ENCODE measurements at regions not wholly inside any gene's neighbourhood (a gene's known extent, or its start where the extent isn't known, plus 50 kb on each side); places are given as distances from the start of the nearest gene placed in this dataset.

GRCh38 chr11:121842192-121842585, 273.8 kb downstream of the BLID start:
- Mint-ChIP-seq H3K27ac (no peak overlapping the region), H3K27me3 (ENCODE audit: low read depth, poor library complexity) (peaks cover 2% of the 10 kb centered on the region), H3K9me3 (peaks cover 6% of the 10 kb centered on the region), H3K36me3 (ENCODE audit: low read depth) (no peaks in the 10 kb centered on the region), H3K4me1 (peaks cover 14% of the 10 kb centered on the region), H3K4me3 (no peak overlapping the region)
- no peak for DNase-seq
- TF ChIP-seq CTCF (IDR thresholded peaks at IDR 0.05), result no peak

DNA sequence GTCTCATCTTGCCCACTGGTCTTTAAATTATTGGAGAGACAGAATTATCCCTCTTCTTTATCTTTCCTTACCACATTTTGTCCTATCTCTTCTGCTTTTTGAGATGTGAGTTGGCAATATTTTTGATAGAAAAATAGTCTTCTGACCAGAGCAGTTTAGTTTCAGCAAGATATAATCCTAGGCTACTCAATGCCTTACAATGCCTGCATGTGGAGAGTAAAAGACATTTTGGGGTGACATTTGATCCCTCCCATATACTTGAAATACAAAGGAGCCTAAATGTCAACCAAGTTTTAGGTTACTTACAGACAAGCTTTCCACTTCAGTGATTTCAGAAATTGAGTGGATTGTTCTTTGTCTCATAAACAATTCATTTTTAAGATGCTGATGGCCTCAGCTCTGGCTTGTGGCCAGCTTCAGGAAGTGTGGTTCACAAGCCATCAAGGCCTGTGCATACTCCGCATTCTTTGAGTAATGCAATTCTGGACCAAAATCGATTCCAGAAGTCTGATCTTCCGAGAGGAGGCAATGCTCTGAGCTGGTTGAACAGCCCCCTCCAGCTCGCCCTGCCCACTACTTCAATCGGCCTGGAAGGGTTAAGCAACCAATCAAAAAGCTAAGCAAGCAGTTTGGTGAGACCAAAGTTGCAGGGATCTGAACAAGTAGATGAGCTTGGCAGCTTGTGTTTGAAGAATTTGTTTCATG, 274.4 kb downstream of the BLID start:
- H3K27ac Mint-ChIP-seq, result no peak overlapping the region
- H3K9me3 Mint-ChIP-seq, result peaks cover 10% of the 10 kb centered on the region
- peaks cover 2% of the 10 kb centered on the region for H3K27me3 Mint-ChIP-seq (ENCODE audit: low read depth, poor library complexity)
- no peak for TF ChIP-seq CTCF (IDR thresholded peaks at IDR 0.05)
- no peaks in the 10 kb centered on the region for H3K36me3 Mint-ChIP-seq (ENCODE audit: low read depth)
- peaks cover 14% of the 10 kb centered on the region for H3K4me1 Mint-ChIP-seq
- DNase-seq, result no peak
- H3K4me3 Mint-ChIP-seq, result no peak overlapping the region

- no peaks in the 10 kb centered on the region for H3K36me3 Mint-ChIP-seq (ENCODE audit: low read depth)
- H3K27ac Mint-ChIP-seq, result no peak overlapping the region
- no peak for DNase-seq
- TF ChIP-seq CTCF (IDR thresholded peaks at IDR 0.05), result no peak
- H3K4me1 Mint-ChIP-seq, result peaks cover 14% of the 10 kb centered on the region
- peaks cover 2% of the 10 kb centered on the region for H3K27me3 Mint-ChIP-seq (ENCODE audit: low read depth, poor library complexity)
- peaks cover 26% of the 10 kb centered on the region for H3K9me3 Mint-ChIP-seq
- no peak overlapping the region for H3K4me3 Mint-ChIP-seq
These were observed 276.2 kb downstream of the BLID start for GRCh38 chr11:121839781-121840180.

GRCh38 chr11:121838571-121838970, 277.4 kb downstream of the BLID start:
- DNase-seq, result no peak
- H3K4me3 Mint-ChIP-seq, result no peak overlapping the region
- no peak for TF ChIP-seq CTCF (IDR thresholded peaks at IDR 0.05)
- no peaks in the 10 kb centered on the region for H3K36me3 Mint-ChIP-seq (ENCODE audit: low read depth)
- H3K27ac Mint-ChIP-seq, result no peak overlapping the region
- peaks cover 14% of the 10 kb centered on the region for H3K4me1 Mint-ChIP-seq
- H3K9me3 Mint-ChIP-seq, result peaks cover 38% of the 10 kb centered on the region
- peaks cover 2% of the 10 kb centered on the region for H3K27me3 Mint-ChIP-seq (ENCODE audit: low read depth, poor library complexity)

DNA sequence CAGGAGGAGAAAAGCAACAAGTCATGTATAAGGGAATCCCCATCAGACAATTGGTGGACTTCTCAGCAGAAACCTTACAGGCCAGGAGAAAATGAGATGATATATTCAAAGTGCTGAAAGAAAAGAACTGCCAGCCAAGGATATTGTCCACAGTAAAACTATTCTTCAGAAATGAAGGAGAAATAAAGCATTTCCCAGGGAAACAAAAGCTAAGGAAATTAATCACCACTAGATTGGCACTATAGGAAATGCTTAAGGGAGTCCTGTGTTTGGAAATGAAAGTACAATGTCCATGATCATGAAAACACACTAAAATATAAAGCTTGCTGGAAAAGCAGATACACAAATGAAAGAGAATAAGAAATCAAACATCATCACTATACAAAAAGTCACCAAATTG, 282.0 kb downstream of the BLID start:
- Mint-ChIP-seq H3K36me3 (ENCODE audit: low read depth) (no peaks in the 10 kb centered on the region), H3K9me3 (peaks cover 63% of the 10 kb centered on the region), H3K4me1 (no peaks in the 10 kb centered on the region), H3K4me3 (no peak overlapping the region), H3K27me3 (ENCODE audit: low read depth, poor library complexity) (no peaks in the 10 kb centered on the region), H3K27ac (no peak overlapping the region)
- no peak for DNase-seq
- TF ChIP-seq CTCF (IDR thresholded peaks at IDR 0.05), result no peak

- no peak overlapping the region for H3K4me3 Mint-ChIP-seq
- TF ChIP-seq CTCF (IDR thresholded peaks at IDR 0.05), result no peak
These were observed 286.8 kb downstream of the BLID start for GRCh38 chr11:121829159-121829643.

More at GRCh38 chr11:121829159-121829643, 286.8 kb downstream of the BLID start:
- Mint-ChIP-seq H3K27ac (no peak overlapping the region), H3K4me1 (no peaks in the 10 kb centered on the region), H3K36me3 (ENCODE audit: low read depth) (no peaks in the 10 kb centered on the region), H3K9me3 (peaks cover 38% of the 10 kb centered on the region), H3K27me3 (ENCODE audit: low read depth, poor library complexity) (peaks cover 3% of the 10 kb centered on the region)
- no peak for DNase-seq

Data from nephron progenitor cell (in vitro differentiated cells).